Esophagus muscularis mucosa (tissue), 3 donors: ENCODE measurements at regions not wholly inside any gene's neighbourhood (a gene's known extent, or its start where the extent isn't known, plus 50 kb on each side); places are given as distances from the start of the nearest gene placed in this dataset.

Experiments used
- EP300 ChIP-seq: sonication (generic); formaldehyde crosslinking; IDR thresholded peaks from one replicate; pipeline ENCODE4 v1.6.1; 2017; ENCODE audit warnings: antibody characterized with exemption
- POLR2AphosphoS5 ChIP-seq, 2 donors: sonication (generic); formaldehyde crosslinking; IDR thresholded peaks; one replicate each; pipeline ENCODE4 v1.6.1; 2017; ENCODE audit warnings: antibody characterized with exemption in 2 of 2

GRCh38 chr13:84121456-84121855 is 239.2 kb upstream of the SLITRK1 start:
- TF ChIP-seq EP300 (no peak), POLR2AphosphoS5 (IDR thresholded peaks at IDR 0.05) (no peak)
